ENCODE measurements at regions not wholly inside any gene's neighbourhood (a gene's known extent, or its start where the extent isn't known, plus 50 kb on each side); places are given as distances from the start of the nearest gene placed in this dataset.

DNA sequence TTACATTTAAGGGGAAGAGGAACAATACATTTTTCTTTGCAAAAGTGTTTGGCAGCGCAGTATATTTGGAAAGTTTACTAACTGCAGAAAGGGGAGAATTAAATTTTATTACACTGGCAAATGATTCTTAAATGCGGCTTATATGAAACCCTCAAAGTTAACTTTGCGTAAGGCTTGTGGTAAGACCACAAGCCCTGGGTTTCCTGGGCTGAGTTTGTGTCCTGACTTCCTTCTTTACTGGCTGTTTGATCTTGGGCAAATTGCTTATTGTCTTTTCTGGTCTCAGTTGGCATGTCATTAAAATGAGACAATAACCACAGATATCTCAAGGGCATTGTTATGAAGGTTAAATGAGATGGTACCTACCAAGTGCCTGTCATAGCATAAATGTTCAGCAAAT is 106.8 kb downstream of the GLRX3 start:
- DNase-seq (ENCODE audit: low read depth, low spot score) = no peak
- peaks cover 8% of the 10 kb centered on the region for H3K36me3 Mint-ChIP-seq (ENCODE audit: low read depth)
- TF ChIP-seq, protein P1, sequence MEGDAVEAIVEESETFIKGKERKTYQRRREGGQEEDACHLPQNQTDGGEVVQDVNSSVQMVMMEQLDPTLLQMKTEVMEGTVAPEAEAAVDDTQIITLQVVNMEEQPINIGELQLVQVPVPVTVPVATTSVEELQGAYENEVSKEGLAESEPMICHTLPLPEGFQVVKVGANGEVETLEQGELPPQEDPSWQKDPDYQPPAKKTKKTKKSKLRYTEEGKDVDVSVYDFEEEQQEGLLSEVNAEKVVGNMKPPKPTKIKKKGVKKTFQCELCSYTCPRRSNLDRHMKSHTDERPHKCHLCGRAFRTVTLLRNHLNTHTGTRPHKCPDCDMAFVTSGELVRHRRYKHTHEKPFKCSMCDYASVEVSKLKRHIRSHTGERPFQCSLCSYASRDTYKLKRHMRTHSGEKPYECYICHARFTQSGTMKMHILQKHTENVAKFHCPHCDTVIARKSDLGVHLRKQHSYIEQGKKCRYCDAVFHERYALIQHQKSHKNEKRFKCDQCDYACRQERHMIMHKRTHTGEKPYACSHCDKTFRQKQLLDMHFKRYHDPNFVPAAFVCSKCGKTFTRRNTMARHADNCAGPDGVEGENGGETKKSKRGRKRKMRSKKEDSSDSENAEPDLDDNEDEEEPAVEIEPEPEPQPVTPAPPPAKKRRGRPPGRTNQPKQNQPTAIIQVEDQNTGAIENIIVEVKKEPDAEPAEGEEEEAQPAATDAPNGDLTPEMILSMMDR (conservative IDR thresholded peaks at IDR 0.05) = no peak
- H3K4me3 Mint-ChIP-seq = no peak overlapping the region
- no peaks in the 10 kb centered on the region for H3K4me1 Mint-ChIP-seq
- H3K27ac Mint-ChIP-seq (ENCODE audit: unreplicated experiment) = no peak overlapping the region
- H3K27me3 Mint-ChIP-seq (ENCODE audit: low read depth) = peaks cover 3% of the 10 kb centered on the region
- peaks cover 5% of the 10 kb centered on the region for H3K9me3 Mint-ChIP-seq

DNA sequence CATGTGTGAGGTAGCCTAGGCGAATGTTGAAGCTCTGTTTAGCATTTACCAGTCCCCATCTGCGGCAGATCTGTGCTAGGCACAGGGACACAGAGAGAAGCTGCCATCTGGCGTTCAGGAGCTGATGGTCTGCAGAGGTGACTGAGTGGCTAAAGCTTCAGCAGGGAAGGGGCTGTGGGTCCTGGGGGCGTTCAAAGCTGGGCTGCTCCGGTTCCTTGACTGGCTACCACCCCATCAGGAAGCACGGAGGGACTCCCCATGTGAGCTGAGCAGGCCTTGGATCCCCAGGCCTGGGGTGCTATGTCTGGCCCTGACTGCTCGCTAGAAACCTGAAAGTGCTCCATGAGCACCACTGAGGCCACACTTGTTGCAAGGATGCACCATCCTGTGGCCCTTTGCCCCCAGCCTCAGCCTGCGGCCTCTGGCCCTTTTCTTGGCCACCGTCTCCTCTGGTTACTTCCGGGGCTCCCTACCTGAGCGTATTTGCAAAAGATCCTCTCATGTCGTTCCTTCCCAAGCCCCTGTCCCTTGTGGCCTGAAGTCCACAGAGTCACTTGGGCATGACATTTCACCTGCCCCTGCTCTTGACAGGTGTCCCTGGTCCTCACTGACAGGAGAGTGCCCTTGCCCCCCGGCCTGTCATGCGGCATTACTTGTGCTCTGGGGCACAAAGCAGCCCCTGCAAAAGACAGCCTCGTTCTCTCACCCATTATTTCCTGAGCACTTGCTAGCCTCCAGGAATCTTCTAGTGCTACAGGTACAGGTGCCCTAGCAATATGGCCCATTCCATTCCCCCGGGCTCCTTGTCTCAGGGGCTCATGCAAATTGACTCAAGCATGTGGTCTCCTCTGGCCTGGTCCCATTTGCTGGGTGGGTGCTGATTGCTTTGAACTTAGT is 108.1 kb downstream of the GLRX3 start:
- Mint-ChIP-seq H3K27ac (ENCODE audit: unreplicated experiment) (no peak overlapping the region), H3K27me3 (ENCODE audit: low read depth) (peaks cover 3% of the 10 kb centered on the region), H3K36me3 (ENCODE audit: low read depth) (peaks cover 5% of the 10 kb centered on the region), H3K4me3 (no peak overlapping the region), H3K4me1 (no peaks in the 10 kb centered on the region), H3K9me3 (peaks cover 7% of the 10 kb centered on the region)
- TF ChIP-seq, protein P1 (conservative IDR thresholded peaks at IDR 0.05) = no peak
- no peak for DNase-seq (ENCODE audit: low read depth, low spot score)

DNA sequence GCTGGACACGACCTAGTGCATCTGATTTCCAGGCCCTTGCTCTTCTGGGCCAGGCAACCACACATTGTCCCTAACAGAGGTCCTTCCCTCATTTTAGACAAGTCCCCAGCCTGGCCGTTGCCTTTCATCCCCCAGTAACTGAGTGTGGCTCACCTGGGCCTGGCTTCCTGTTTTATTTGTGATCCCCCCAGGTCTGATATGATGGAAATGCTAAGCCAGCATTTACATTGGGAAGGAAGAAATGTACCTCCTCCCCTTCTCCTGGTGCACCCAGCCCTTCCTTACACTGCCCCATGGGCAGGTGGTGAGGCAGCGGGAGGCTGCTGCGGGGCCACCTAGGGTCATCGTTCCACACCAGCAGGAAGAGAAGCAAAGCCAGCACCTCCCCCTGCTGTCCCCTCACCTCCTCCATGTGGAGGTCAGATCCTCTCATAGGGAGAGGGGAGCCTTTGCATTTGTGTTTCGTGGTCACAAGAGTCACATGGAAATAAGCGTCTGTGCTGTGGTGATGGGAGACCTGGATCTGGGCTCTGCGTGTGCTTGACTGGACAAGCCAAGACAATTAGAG is 108.8 kb downstream of the GLRX3 start:
- no peak overlapping the region for H3K4me3 Mint-ChIP-seq
- peaks cover 8% of the 10 kb centered on the region for H3K9me3 Mint-ChIP-seq
- no peak for DNase-seq (ENCODE audit: low read depth, low spot score)
- H3K4me1 Mint-ChIP-seq = no peaks in the 10 kb centered on the region
- TF ChIP-seq, protein P1 (conservative IDR thresholded peaks at IDR 0.05) = no peak
- peaks cover 3% of the 10 kb centered on the region for H3K27me3 Mint-ChIP-seq (ENCODE audit: low read depth)
- peaks cover 5% of the 10 kb centered on the region for H3K36me3 Mint-ChIP-seq (ENCODE audit: low read depth)
- no peak overlapping the region for H3K27ac Mint-ChIP-seq (ENCODE audit: unreplicated experiment)

DNA sequence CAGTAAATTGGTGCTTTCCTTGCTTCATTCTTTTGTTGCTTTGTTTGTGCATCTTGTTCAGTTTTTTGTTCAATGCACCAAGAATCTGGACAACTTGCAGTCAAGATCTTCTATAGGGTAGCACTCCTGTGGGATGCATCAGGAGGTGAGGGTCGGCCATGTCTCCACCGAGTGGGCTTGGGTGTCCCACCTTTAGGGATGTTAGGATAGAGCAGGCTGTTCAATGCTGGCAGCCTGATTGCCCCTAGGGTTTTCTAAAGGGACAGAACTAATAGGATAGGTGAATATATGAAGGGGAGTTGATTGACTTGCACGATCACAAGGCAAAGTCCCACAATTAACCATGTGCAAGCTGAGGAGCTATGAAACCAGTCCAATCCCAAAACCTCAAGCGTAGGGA is 109.9 kb downstream of the GLRX3 start:
- Mint-ChIP-seq H3K27ac (ENCODE audit: unreplicated experiment) (no peak overlapping the region), H3K4me1 (no peaks in the 10 kb centered on the region), H3K27me3 (ENCODE audit: low read depth) (peaks cover 3% of the 10 kb centered on the region), H3K4me3 (no peak overlapping the region), H3K9me3 (peaks cover 5% of the 10 kb centered on the region), H3K36me3 (ENCODE audit: low read depth) (peaks cover 3% of the 10 kb centered on the region)
- TF ChIP-seq, protein P1 (conservative IDR thresholded peaks at IDR 0.05) = no peak
- no peak for DNase-seq (ENCODE audit: low read depth, low spot score)

DNA sequence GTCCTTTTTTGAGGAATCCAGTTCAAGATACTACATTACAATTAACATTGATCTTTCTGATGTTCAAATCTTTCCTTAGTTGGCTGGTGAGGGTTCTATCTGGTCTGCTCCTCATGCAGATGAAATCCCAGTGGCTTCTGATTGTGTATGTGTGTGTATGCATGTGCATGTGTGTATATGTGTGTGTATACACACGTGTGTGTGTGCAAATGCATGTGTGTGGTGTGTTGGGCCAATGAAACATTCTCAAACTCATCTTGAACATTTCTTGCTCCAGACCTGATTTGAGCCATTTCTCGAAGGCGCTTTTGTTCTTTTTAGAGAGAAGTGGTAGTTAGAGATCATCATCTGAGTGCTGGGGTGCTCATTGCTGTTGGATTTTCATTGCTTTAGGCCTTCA is 113.9 kb downstream of the GLRX3 start:
- Mint-ChIP-seq H3K27ac (ENCODE audit: unreplicated experiment) (no peak overlapping the region), H3K27me3 (ENCODE audit: low read depth) (no peaks in the 10 kb centered on the region), H3K4me1 (no peaks in the 10 kb centered on the region), H3K4me3 (no peak overlapping the region), H3K9me3 (peaks cover 5% of the 10 kb centered on the region), H3K36me3 (ENCODE audit: low read depth) (no peaks in the 10 kb centered on the region)
- DNase-seq (ENCODE audit: low read depth, low spot score) = no peak
- TF ChIP-seq, protein P1 (conservative IDR thresholded peaks at IDR 0.05) = no peak

Measured in neural crest cell (in vitro differentiated cells).